SK-MEL-5 (cell line): ENCODE measurements at regions not wholly inside any gene's neighbourhood (a gene's known extent, or its start where the extent isn't known, plus 50 kb on each side); places are given as distances from the start of the nearest gene placed in this dataset.
"Not testable (repeated sequence)": the region's sequence is repeated elsewhere in the genome, so short reads cannot be mapped to it uniquely, and the experiment has no call there.

Experiments used
- DNase-seq: peaks from one replicate; pipeline ENCODE4 v3.0.0-alpha.2; 2016; ENCODE audit warnings: low read depth, low spot score
- in situ Hi-C: cut with HindIII; loops from 2 replicates; pipeline ENCODE4 v1.10.0; 2016; ENCODE audit warnings: low sequenced_read_pairs, high pct_unique_total_duplicates, low pct_unique_long_range_greater_than_20kb

GRCh38 chr9:78669591-78669990 is 372.7 kb downstream of the PSAT1 start:
- in situ Hi-C loops = no loop called here
- DNase-seq = no peak

- in situ Hi-C loops = no loop called here
- no peak for DNase-seq
These were observed 374.9 kb downstream of the PSAT1 start for GRCh38 chr9:78671785-78672184.

- DNase-seq = no peak
- in situ Hi-C loops = no loop called here
These were observed 377.9 kb downstream of the PSAT1 start for GRCh38 chr9:78674874-78675273.

- in situ Hi-C loops = no loop called here
- no peak for DNase-seq
These were observed 379.1 kb downstream of the PSAT1 start for GRCh38 chr9:78676009-78676408.

GRCh38 chr9:78676623-78677022 is 379.7 kb downstream of the PSAT1 start:
- DNase-seq = no peak
- in situ Hi-C loops = no loop called here

- in situ Hi-C loops = no loop called here
- DNase-seq = no peak
These were observed 380.4 kb downstream of the PSAT1 start for GRCh38 chr9:78677326-78677725.

GRCh38 chr9:78678877-78679276 is 382.0 kb downstream of the PSAT1 start:
- no peak for DNase-seq
- in situ Hi-C loops = no loop called here

- in situ Hi-C loops = no loop called here
- no peak for DNase-seq
These were observed 383.3 kb downstream of the PSAT1 start for GRCh38 chr9:78680196-78680595.

GRCh38 chr9:78682216-78682615 is 385.3 kb downstream of the PSAT1 start:
- peak; percentile 2 for DNase-seq
- in situ Hi-C loops = no loop called here

GRCh38 chr9:78685471-78685870 is 388.5 kb downstream of the PSAT1 start:
- DNase-seq = no peak
- in situ Hi-C loops = no loop called here

GRCh38 chr9:78688796-78689195 is 391.9 kb downstream of the PSAT1 start:
- DNase-seq = no peak
- in situ Hi-C loops = no loop called here

GRCh38 chr9:78691542-78691941 is 394.6 kb downstream of the PSAT1 start:
- DNase-seq = no peak
- in situ Hi-C loops = no loop called here

- in situ Hi-C loops = no loop called here
- no peak for DNase-seq
These were observed 395.9 kb downstream of the PSAT1 start for GRCh38 chr9:78692871-78693270.

GRCh38 chr9:78694974-78695373 is 398.0 kb downstream of the PSAT1 start:
- no peak for DNase-seq
- in situ Hi-C loops = no loop called here

- DNase-seq = no peak
- in situ Hi-C loops = no loop called here
These were observed 398.6 kb downstream of the PSAT1 start for GRCh38 chr9:78695519-78695918.

GRCh38 chr9:78697618-78698017 is 400.7 kb downstream of the PSAT1 start:
- no peak for DNase-seq
- in situ Hi-C loops = no loop called here

- no peak for DNase-seq
- in situ Hi-C loops = no loop called here
These were observed 401.4 kb downstream of the PSAT1 start for GRCh38 chr9:78698371-78698770.

- not testable (repeated sequence) for DNase-seq
These were observed 402.3 kb downstream of the PSAT1 start for GRCh38 chr9:78699217-78699616.

GRCh38 chr9:78704153-78704552 is 407.2 kb downstream of the PSAT1 start:
- in situ Hi-C loops = not testable (repeated sequence)

More at GRCh38 chr9:78699217-78699616, 402.3 kb downstream of the PSAT1 start:
- in situ Hi-C loops = not testable (repeated sequence)

GRCh38 chr9:78707080-78707479 is 410.2 kb downstream of the PSAT1 start:
- DNase-seq = no peak
- in situ Hi-C loops = no loop called here

More at GRCh38 chr9:78704153-78704552, 407.2 kb downstream of the PSAT1 start:
- DNase-seq = peak; percentile 75
